Muscle of leg (tissue), 3 donors: ENCODE measurements at regions not wholly inside any gene's neighbourhood (a gene's known extent, or its start where the extent isn't known, plus 50 kb on each side); places are given as distances from the start of the nearest gene placed in this dataset.
"Not testable (repeated sequence)": the region's sequence is repeated elsewhere in the genome, so short reads cannot be mapped to it uniquely, and the experiment has no call there.

Experiments used
- DNase-seq: peaks from one replicate; pipeline ENCODE4 v3.0.0; 2013
- H3K27ac ChIP-seq: one replicate; pipeline ENCODE4 v1.5.1; 2013; ENCODE audit warnings: mild to moderate bottlenecking, low read length, control low read depth
- H3K27me3 ChIP-seq: one replicate; pipeline ENCODE4 v1.6.1; 2013; ENCODE audit warnings: low read length; ENCODE audit not compliant: control insufficient read depth, insufficient read depth
- H3K36me3 ChIP-seq: one replicate; pipeline ENCODE4 v1.6.1; 2013; ENCODE audit warnings: low read length; ENCODE audit not compliant: control insufficient read depth, insufficient read depth
- H3K4me1 ChIP-seq: one replicate; pipeline ENCODE4 v1.6.1; 2013; ENCODE audit warnings: low read length; ENCODE audit not compliant: control insufficient read depth, insufficient read depth
- H3K4me3 ChIP-seq: one replicate; pipeline ENCODE4 v1.5.1; 2013; ENCODE audit warnings: low read length, control low read depth
- H3K9me3 ChIP-seq: replicated peaks from 2 replicates; pipeline ENCODE4 v1.6.1; 2013; ENCODE audit warnings: low read depth, low read length; ENCODE audit not compliant: control insufficient read depth
- WGBS: methylation state at CpG from one replicate; pipeline ENCODE4 v1.1.5; 2013; ENCODE audit warnings: missing lambda C conversion rate; ENCODE audit not compliant: insufficient coverage; 5-methylcytosine and 5-hydroxymethylcytosine counted together

GRCh38 chr11:15677181-15677580 lies 562.5 kb downstream of the INSC start:
- no peak for DNase-seq
- Histone ChIP-seq H3K9me3 (peaks cover 6% of the 10 kb centered on the region), H3K36me3 (no peaks in the 10 kb centered on the region), H3K27me3 (no peaks in the 10 kb centered on the region), H3K4me3 (no peak overlapping the region), H3K4me1 (peaks cover 12% of the 10 kb centered on the region), H3K27ac (no peak overlapping the region)
- no CpG with 5 or more reads among the region's 1 CpG for WGBS

- H3K36me3 ChIP-seq: no peaks in the 10 kb centered on the region
- DNase-seq: no peak
- H3K4me1 ChIP-seq: peaks cover 7% of the 10 kb centered on the region
- H3K27me3 ChIP-seq: no peaks in the 10 kb centered on the region
- H3K27ac ChIP-seq: no peak overlapping the region
- no peak overlapping the region for H3K4me3 ChIP-seq
- no peaks in the 10 kb centered on the region for H3K9me3 ChIP-seq
Observed at GRCh38 chr11:15683528-15683927, 568.8 kb downstream of the INSC start.

GRCh38 chr11:15685306-15685705 lies 570.6 kb downstream of the INSC start:
- Histone ChIP-seq H3K27ac (no peak overlapping the region), H3K9me3 (no peaks in the 10 kb centered on the region), H3K4me3 (no peak overlapping the region), H3K4me1 (peaks cover 7% of the 10 kb centered on the region), H3K36me3 (no peaks in the 10 kb centered on the region), H3K27me3 (no peaks in the 10 kb centered on the region)
- peak; percentile 83 for DNase-seq
- 0% methylated on average over 1 of the region's 3 CpGs for WGBS

GRCh38 chr11:15686259-15686658 lies 571.5 kb downstream of the INSC start:
- 85% methylated on average over 2 of the region's 16 CpGs for WGBS
- not testable (repeated sequence) for H3K27me3 ChIP-seq, H3K4me3 ChIP-seq, DNase-seq, H3K9me3 ChIP-seq, H3K36me3 ChIP-seq, H3K27ac ChIP-seq, H3K4me1 ChIP-seq

GRCh38 chr11:15687342-15687741 lies 572.6 kb downstream of the INSC start:
- Histone ChIP-seq H3K4me3 (no peak overlapping the region), H3K4me1 (peaks cover 7% of the 10 kb centered on the region), H3K9me3 (peaks cover 3% of the 10 kb centered on the region), H3K27ac (no peak overlapping the region), H3K27me3 (no peaks in the 10 kb centered on the region), H3K36me3 (no peaks in the 10 kb centered on the region)
- no CpG with 5 or more reads among the region's 2 CpGs for WGBS
- DNase-seq: no peak

GRCh38 chr11:15688351-15688792 lies 573.6 kb downstream of the INSC start:
- Histone ChIP-seq H3K4me1 (peaks cover 7% of the 10 kb centered on the region), H3K36me3 (no peaks in the 10 kb centered on the region), H3K4me3 (no peak overlapping the region), H3K27me3 (no peaks in the 10 kb centered on the region), H3K9me3 (peaks cover 3% of the 10 kb centered on the region), H3K27ac (no peak overlapping the region)
- WGBS: 33% methylated on average over 1 of the region's 4 CpGs
- peak; percentile 74 for DNase-seq

- Histone ChIP-seq H3K27me3 (no peaks in the 10 kb centered on the region), H3K36me3 (no peaks in the 10 kb centered on the region), H3K4me3 (no peak overlapping the region), H3K27ac (no peak overlapping the region), H3K9me3 (peaks cover 3% of the 10 kb centered on the region), H3K4me1 (peaks cover 5% of the 10 kb centered on the region)
- no CpG with 5 or more reads among the region's 3 CpGs for WGBS
- DNase-seq: peak; percentile 44
Observed at GRCh38 chr11:15690320-15690719, 575.6 kb downstream of the INSC start.

GRCh38 chr11:15692739-15693138 lies 578.0 kb downstream of the INSC start:
- Histone ChIP-seq H3K27ac (no peak overlapping the region), H3K4me3 (no peak overlapping the region), H3K36me3 (no peaks in the 10 kb centered on the region), H3K4me1 (peaks cover 7% of the 10 kb centered on the region), H3K9me3 (peaks cover 3% of the 10 kb centered on the region), H3K27me3 (no peaks in the 10 kb centered on the region)
- WGBS: 87% methylated on average over 3 of the region's 3 CpGs
- no peak for DNase-seq

GRCh38 chr11:15695096-15695721 lies 580.5 kb downstream of the INSC start:
- WGBS: 72% methylated on average over 3 of the region's 3 CpGs
- H3K4me1 ChIP-seq: peaks cover 5% of the 10 kb centered on the region
- H3K27me3 ChIP-seq: no peaks in the 10 kb centered on the region
- H3K27ac ChIP-seq: no peak overlapping the region
- H3K9me3 ChIP-seq: peaks cover 3% of the 10 kb centered on the region
- H3K4me3 ChIP-seq: no peak overlapping the region
- no peak for DNase-seq
- H3K36me3 ChIP-seq: no peaks in the 10 kb centered on the region

- no peak overlapping the region for H3K4me3 ChIP-seq
- DNase-seq: no peak
- whole genome bisulfite sequencing: 89% methylated on average over 3 of the region's 3 CpGs
Observed at GRCh38 chr11:15696069-15696468, 581.3 kb downstream of the INSC start.

More at GRCh38 chr11:15696069-15696468, 581.3 kb downstream of the INSC start:
- Histone ChIP-seq H3K9me3 (peaks cover 2% of the 10 kb centered on the region), H3K36me3 (no peaks in the 10 kb centered on the region), H3K27me3 (no peaks in the 10 kb centered on the region), H3K27ac (no peak overlapping the region), H3K4me1 (peaks cover 5% of the 10 kb centered on the region)
